ENCODE measurements at regions not wholly inside any gene's neighbourhood (a gene's known extent, or its start where the extent isn't known, plus 50 kb on each side); places are given as distances from the start of the nearest gene placed in this dataset.

DNA sequence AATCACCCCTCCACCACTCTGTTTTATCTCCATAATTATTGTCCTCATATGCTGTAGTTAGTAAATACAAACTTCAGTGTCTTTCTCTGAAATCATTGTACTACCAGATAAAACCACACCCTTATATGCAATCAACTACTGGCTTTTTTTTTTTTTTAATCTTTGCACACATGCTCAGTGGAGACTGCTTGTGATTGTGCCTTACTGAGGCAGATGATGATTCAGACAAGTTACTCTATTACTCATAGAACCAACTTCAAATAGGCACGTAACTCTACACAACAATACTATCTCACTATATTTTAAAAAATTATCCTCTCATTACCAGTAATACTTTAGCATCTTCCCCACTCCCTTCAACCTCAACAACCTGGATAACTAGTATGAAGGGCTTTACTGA lies 1278.4 kb upstream of the PIK3C3 start:
- TF ChIP-seq, protein P1, sequence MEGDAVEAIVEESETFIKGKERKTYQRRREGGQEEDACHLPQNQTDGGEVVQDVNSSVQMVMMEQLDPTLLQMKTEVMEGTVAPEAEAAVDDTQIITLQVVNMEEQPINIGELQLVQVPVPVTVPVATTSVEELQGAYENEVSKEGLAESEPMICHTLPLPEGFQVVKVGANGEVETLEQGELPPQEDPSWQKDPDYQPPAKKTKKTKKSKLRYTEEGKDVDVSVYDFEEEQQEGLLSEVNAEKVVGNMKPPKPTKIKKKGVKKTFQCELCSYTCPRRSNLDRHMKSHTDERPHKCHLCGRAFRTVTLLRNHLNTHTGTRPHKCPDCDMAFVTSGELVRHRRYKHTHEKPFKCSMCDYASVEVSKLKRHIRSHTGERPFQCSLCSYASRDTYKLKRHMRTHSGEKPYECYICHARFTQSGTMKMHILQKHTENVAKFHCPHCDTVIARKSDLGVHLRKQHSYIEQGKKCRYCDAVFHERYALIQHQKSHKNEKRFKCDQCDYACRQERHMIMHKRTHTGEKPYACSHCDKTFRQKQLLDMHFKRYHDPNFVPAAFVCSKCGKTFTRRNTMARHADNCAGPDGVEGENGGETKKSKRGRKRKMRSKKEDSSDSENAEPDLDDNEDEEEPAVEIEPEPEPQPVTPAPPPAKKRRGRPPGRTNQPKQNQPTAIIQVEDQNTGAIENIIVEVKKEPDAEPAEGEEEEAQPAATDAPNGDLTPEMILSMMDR (IDR thresholded peaks at IDR 0.05): no peak
- TF ChIP-seq POLR2AphosphoS5 (IDR thresholded peaks at IDR 0.05): no peak
